ENCODE measurements at regions not wholly inside any gene's neighbourhood (a gene's known extent, or its start where the extent isn't known, plus 50 kb on each side); places are given as distances from the start of the nearest gene placed in this dataset.
A peak's percentile ranks its signal among the peaks of the same experiment; 100 is the strongest.

DNA sequence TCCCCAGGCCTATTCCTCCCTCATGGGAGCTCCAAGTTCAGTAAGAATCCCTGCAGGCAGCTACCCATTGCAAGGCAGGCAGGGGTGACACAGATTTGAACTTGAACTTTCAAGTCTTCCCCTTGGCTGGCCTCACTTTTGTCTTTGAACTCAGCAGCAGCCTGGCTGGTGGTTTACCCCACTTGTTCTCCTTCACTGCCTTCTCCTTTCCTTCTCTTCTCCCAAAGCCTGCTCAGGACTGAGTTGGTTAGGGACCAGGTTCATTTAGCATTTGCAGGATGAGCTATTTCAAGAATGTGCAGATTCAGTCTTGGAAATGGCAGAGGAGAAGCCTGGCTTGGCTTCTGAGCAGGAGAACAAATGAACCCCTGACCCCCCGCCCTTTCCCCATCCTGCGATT lies 67.7 kb upstream of the TBX3 start:
- DNase-seq (ENCODE audit: low spot score) = no peak
- TF ChIP-seq, protein P1, sequence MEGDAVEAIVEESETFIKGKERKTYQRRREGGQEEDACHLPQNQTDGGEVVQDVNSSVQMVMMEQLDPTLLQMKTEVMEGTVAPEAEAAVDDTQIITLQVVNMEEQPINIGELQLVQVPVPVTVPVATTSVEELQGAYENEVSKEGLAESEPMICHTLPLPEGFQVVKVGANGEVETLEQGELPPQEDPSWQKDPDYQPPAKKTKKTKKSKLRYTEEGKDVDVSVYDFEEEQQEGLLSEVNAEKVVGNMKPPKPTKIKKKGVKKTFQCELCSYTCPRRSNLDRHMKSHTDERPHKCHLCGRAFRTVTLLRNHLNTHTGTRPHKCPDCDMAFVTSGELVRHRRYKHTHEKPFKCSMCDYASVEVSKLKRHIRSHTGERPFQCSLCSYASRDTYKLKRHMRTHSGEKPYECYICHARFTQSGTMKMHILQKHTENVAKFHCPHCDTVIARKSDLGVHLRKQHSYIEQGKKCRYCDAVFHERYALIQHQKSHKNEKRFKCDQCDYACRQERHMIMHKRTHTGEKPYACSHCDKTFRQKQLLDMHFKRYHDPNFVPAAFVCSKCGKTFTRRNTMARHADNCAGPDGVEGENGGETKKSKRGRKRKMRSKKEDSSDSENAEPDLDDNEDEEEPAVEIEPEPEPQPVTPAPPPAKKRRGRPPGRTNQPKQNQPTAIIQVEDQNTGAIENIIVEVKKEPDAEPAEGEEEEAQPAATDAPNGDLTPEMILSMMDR (IDR thresholded peaks at IDR 0.05; ENCODE audit: unreplicated experiment) = no peak
- no peaks in the 10 kb centered on the region for H3K27me3 Mint-ChIP-seq (ENCODE audit: unreplicated experiment)
- H3K4me1 Mint-ChIP-seq (ENCODE audit: unreplicated experiment) = peaks cover 7% of the 10 kb centered on the region
- H3K9me3 Mint-ChIP-seq (ENCODE audit: unreplicated experiment) = no peaks in the 10 kb centered on the region
- H3K4me3 Mint-ChIP-seq (ENCODE audit: unreplicated experiment) = no peak overlapping the region
- H3K36me3 Mint-ChIP-seq (ENCODE audit: low read depth, unreplicated experiment) = no peaks in the 10 kb centered on the region
- H3K27ac Mint-ChIP-seq (ENCODE audit: unreplicated experiment) = no peak overlapping the region

GRCh38 chr12:114750917-114751316 lies 66.9 kb upstream of the TBX3 start:
- Mint-ChIP-seq H3K4me3 (ENCODE audit: unreplicated experiment) (no peak overlapping the region), H3K27ac (ENCODE audit: unreplicated experiment) (no peak overlapping the region), H3K36me3 (ENCODE audit: low read depth, unreplicated experiment) (no peaks in the 10 kb centered on the region), H3K9me3 (ENCODE audit: unreplicated experiment) (no peaks in the 10 kb centered on the region), H3K27me3 (ENCODE audit: unreplicated experiment) (no peaks in the 10 kb centered on the region), H3K4me1 (ENCODE audit: unreplicated experiment) (peaks cover 15% of the 10 kb centered on the region)
- TF ChIP-seq, protein P1 (IDR thresholded peaks at IDR 0.05; ENCODE audit: unreplicated experiment) = no peak
- DNase-seq (ENCODE audit: low spot score) = no peak

DNA sequence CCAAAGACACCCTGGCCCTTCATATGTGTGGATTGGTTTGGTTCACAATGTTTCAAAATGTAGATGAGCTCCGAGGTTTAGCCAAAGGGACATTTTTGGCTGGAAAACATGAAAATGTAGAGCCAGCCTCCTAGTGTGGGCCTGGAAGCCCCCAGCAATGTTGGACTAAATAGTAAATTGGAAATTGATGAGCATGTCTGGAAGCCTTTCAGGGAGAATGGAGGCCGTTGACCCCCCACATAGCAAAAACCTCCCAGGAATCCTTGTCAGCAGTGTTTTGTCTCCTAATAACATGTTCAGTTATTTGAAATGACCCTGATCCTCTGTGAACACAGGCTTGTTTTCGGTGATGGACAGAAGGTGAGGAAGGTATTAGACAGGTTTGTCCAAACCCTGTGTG lies 65.1 kb upstream of the TBX3 start:
- Mint-ChIP-seq H3K27me3 (ENCODE audit: unreplicated experiment) (no peaks in the 10 kb centered on the region), H3K4me1 (ENCODE audit: unreplicated experiment) (peaks cover 15% of the 10 kb centered on the region), H3K27ac (ENCODE audit: unreplicated experiment) (no peak overlapping the region), H3K9me3 (ENCODE audit: unreplicated experiment) (no peaks in the 10 kb centered on the region), H3K36me3 (ENCODE audit: low read depth, unreplicated experiment) (no peaks in the 10 kb centered on the region), H3K4me3 (ENCODE audit: unreplicated experiment) (no peak overlapping the region)
- TF ChIP-seq, protein P1 (IDR thresholded peaks at IDR 0.05; ENCODE audit: unreplicated experiment) = no peak
- no peak for DNase-seq (ENCODE audit: low spot score)

GRCh38 chr12:114747012-114747858 lies 63.3 kb upstream of the TBX3 start:
- no peak for DNase-seq (ENCODE audit: low spot score)
- Mint-ChIP-seq H3K27ac (ENCODE audit: unreplicated experiment) (no peak overlapping the region), H3K9me3 (ENCODE audit: unreplicated experiment) (no peaks in the 10 kb centered on the region), H3K4me3 (ENCODE audit: unreplicated experiment) (no peak overlapping the region), H3K27me3 (ENCODE audit: unreplicated experiment) (no peaks in the 10 kb centered on the region), H3K36me3 (ENCODE audit: low read depth, unreplicated experiment) (no peaks in the 10 kb centered on the region), H3K4me1 (ENCODE audit: unreplicated experiment) (peaks cover 15% of the 10 kb centered on the region)
- TF ChIP-seq, protein P1 (IDR thresholded peaks at IDR 0.05; ENCODE audit: unreplicated experiment) = no peak

DNA sequence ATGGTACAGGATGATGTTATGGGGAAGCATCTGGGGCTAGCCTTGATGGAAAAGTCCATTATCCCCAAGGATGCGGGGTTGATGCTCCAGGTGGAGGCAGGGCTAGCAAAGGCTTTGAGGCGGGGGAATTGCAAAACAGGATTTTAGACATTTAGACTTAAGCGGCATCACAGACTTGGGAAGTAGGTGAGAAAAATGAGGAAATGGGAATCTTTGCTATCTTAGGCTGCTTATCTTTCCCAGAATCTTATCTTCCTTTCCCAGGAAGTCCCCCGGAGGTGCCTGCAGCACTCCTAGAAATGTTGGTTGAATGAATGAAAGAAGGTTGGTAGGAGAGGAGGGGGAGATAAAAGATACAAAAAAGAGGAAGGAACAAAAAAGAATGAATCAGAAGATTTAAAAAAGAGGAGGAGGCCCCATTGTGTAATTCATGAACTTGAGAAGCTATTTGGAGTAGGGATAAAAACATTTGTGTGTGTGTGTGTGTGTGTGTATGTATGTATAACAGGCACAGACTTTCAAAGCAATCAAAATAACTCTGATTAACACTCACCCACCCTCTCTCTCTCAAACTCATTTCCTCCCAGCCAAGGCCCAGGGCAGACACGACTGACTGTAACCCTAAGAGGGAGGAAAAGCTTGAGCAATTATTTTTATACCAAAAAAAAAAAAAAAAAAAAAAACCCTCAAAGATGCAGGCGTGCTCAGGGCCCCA lies 62.5 kb upstream of the TBX3 start:
- Mint-ChIP-seq H3K4me3 (ENCODE audit: unreplicated experiment) (no peak overlapping the region), H3K36me3 (ENCODE audit: low read depth, unreplicated experiment) (no peaks in the 10 kb centered on the region), H3K9me3 (ENCODE audit: unreplicated experiment) (no peaks in the 10 kb centered on the region), H3K4me1 (ENCODE audit: unreplicated experiment) (peaks cover 15% of the 10 kb centered on the region), H3K27me3 (ENCODE audit: unreplicated experiment) (no peaks in the 10 kb centered on the region), H3K27ac (ENCODE audit: unreplicated experiment) (peak overlapping the region; percentile 24)
- TF ChIP-seq, protein P1 (IDR thresholded peaks at IDR 0.05; ENCODE audit: unreplicated experiment) = no peak
- DNase-seq (ENCODE audit: low spot score) = no peak
